ENCODE measurements at regions not wholly inside any gene's neighbourhood (a gene's known extent, or its start where the extent isn't known, plus 50 kb on each side); places are given as distances from the start of the nearest gene placed in this dataset.

DNA sequence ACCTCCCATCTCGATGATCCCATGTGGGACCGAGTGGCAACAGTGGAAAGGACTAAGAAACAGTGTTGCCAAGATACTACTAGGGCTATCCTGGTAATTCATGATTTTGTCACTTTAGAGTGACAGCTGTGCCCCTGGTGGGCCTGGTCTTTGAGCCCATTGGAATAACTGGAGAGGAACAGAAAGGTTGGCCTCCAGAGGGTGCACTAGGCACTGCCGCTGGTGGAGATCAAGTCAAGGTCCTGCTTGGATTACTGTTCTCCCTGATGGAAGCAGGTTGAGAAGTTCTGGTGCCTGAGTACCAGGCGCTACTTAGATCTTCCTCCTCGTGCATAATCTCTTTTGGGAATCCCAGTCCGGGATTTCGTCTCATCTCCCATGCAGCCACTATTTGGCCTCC, 129.6 kb downstream of the SEC61B start:
- TF ChIP-seq EP300 (IDR thresholded peaks at IDR 0.05) (no peak), CTCF (IDR thresholded peaks at IDR 0.05) (no peak)

Data from upper lobe of left lung (tissue), 4 donors.